ENCODE measurements at regions not wholly inside any gene's neighbourhood (a gene's known extent, or its start where the extent isn't known, plus 50 kb on each side); places are given as distances from the start of the nearest gene placed in this dataset.

GRCh38 chr21:35607406-35607805 lies 452.9 kb downstream of the SETD4 start:
- in situ Hi-C loops (cut with HindIII; ENCODE audit: extremely low pct_ligation_motif_present, low pct_unique_long_range_greater_than_20kb) = no loop called here
- no peak overlapping the region for H3K4me2 ChIP-seq (ENCODE audit: low read depth, low read length)
- intact Hi-C loops (cut with micrococcal nuclease; ENCODE audit: unreplicated experiment) = no loop called here
- ATAC-seq (no peak), DNase-seq (ENCODE audit: low spot score) (no peak), FAIRE-seq (no peak)
- TF ChIP-seq ZNF230 (CRISPR knock-in tag; IDR thresholded peaks at IDR 0.05) (no peak), MZF1 (CRISPR knock-in tag; IDR thresholded peaks at IDR 0.05; ENCODE audit: borderline replicate concordance) (no peak), ZNF720 (CRISPR knock-in tag; IDR thresholded peaks at IDR 0.05) (no peak), ZNF558 (CRISPR knock-in tag; IDR thresholded peaks at IDR 0.05; ENCODE audit: borderline replicate concordance) (no peak)
- no peaks in the 10 kb centered on the region for H3K79me2 ChIP-seq (ENCODE audit: insufficient read depth, low read length)
- no peak overlapping the region for H3K27ac ChIP-seq (ENCODE audit: extremely low read length, insufficient read depth, low read length)
- no peaks in the 10 kb centered on the region for H3K9me3 ChIP-seq (ENCODE audit: low read length)
- H2AFZ ChIP-seq (ENCODE audit: low read length) = no peak overlapping the region
- POLR2A ChIA-PET = no interaction called here
- CTCF ChIA-PET (ENCODE audit: low intra/inter-chr PET ratio, low total read pairs) = no interaction called here
- H3K27me3 ChIP-seq (ENCODE audit: control insufficient read depth in 1 of 2, insufficient read depth in 2 of 2, low read length in 2 of 2) = no peaks in the 10 kb centered on the region
- no TSS peak for BruUV-seq (replicated peaks)
- H3K4me3 ChIP-seq (replicated peaks in 1 of 3; ENCODE audit: insufficient read depth in 1 of 3, low read depth in 2 of 3, low read length in 3 of 3) = no peak overlapping the region
- H3K4me1 ChIP-seq (ENCODE audit: insufficient read depth, low read length) = no peaks in the 10 kb centered on the region
- WGBS (ENCODE audit: low lambda C conversion rate) = 22% methylated on average over 5 of the region's 5 CpGs
- no peaks in the 10 kb centered on the region for H4K20me1 ChIP-seq (ENCODE audit: insufficient read depth, low read length)
- H3K36me3 ChIP-seq (replicated peaks in 1 of 2; ENCODE audit: control insufficient read depth in 1 of 2, insufficient read depth in 2 of 2, low read length in 2 of 2) = no peaks in the 10 kb centered on the region
- H3K9ac ChIP-seq (ENCODE audit: insufficient read depth, low read depth, low read length) = no peak overlapping the region

DNA sequence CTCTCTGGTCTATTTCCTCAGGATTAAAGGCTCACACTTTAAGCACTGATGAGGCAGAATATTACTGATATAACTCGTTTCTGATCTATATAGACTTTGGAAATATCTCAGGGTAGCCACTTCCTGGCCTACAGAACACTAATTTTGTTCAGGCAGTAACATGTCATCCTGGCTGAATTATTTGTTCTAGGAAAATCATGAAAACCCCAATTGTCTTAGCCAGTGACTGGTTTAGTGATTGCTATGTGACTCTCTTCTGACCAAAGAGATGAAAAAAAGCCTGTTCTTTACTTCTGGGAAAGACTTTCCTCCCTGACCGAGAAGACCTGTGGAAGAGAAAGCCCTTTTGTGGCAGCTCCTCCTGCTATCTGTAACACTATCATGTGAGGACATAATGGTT lies 453.7 kb downstream of the SETD4 start:
- POLR2A ChIA-PET = no interaction called here
- ATAC-seq (no peak), DNase-seq (ENCODE audit: low spot score) (no peak), FAIRE-seq (no peak)
- intact Hi-C loops (cut with micrococcal nuclease; ENCODE audit: unreplicated experiment) (no loop called here), in situ Hi-C loops (cut with HindIII; ENCODE audit: extremely low pct_ligation_motif_present, low pct_unique_long_range_greater_than_20kb) (no loop called here)
- H4K20me1 ChIP-seq (ENCODE audit: insufficient read depth, low read length) = no peaks in the 10 kb centered on the region
- H3K79me2 ChIP-seq (ENCODE audit: insufficient read depth, low read length) = no peaks in the 10 kb centered on the region
- no peaks in the 10 kb centered on the region for H3K36me3 ChIP-seq (replicated peaks in 1 of 2; ENCODE audit: control insufficient read depth in 1 of 2, insufficient read depth in 2 of 2, low read length in 2 of 2)
- no peak overlapping the region for H3K9ac ChIP-seq (ENCODE audit: insufficient read depth, low read depth, low read length)
- H3K4me1 ChIP-seq (ENCODE audit: insufficient read depth, low read length) = no peaks in the 10 kb centered on the region
- CTCF ChIA-PET (ENCODE audit: low intra/inter-chr PET ratio, low total read pairs) = no interaction called here
- BruUV-seq (replicated peaks) = no TSS peak
- H3K27me3 ChIP-seq (ENCODE audit: control insufficient read depth in 1 of 2, insufficient read depth in 2 of 2, low read length in 2 of 2) = no peaks in the 10 kb centered on the region
- TF ChIP-seq RBM22 (optimal IDR thresholded peaks at IDR 0.05; ENCODE audit: low read length) (no peak), ZC3H13 (CRISPR knock-in tag; IDR thresholded peaks at IDR 0.05) (no peak), MXD1 (CRISPR knock-in tag; IDR thresholded peaks at IDR 0.05) (no peak), ZNF234 (CRISPR knock-in tag; conservative IDR thresholded peaks at IDR 0.05) (no peak), ZNF160 (CRISPR knock-in tag; IDR thresholded peaks at IDR 0.05) (no peak), MED8 (CRISPR knock-in tag; IDR thresholded peaks at IDR 0.05; ENCODE audit: insufficient replicate concordance) (no peak), ZNF143 (CRISPR knock-in tag; IDR thresholded peaks at IDR 0.05) (no peak), CSRNP2 (CRISPR knock-in tag; conservative IDR thresholded peaks at IDR 0.05; ENCODE audit: low read depth) (no peak)
- no peaks in the 10 kb centered on the region for H3K9me3 ChIP-seq (ENCODE audit: low read length)
- no peak overlapping the region for H3K4me2 ChIP-seq (ENCODE audit: low read depth, low read length)
- no peak overlapping the region for H3K27ac ChIP-seq (ENCODE audit: extremely low read length, insufficient read depth, low read length)
- no peak overlapping the region for H3K4me3 ChIP-seq (replicated peaks in 1 of 3; ENCODE audit: insufficient read depth in 1 of 3, low read depth in 2 of 3, low read length in 3 of 3)
- WGBS (ENCODE audit: low lambda C conversion rate) = 5% methylated on average over 2 of the region's 2 CpGs
- no peak overlapping the region for H2AFZ ChIP-seq (ENCODE audit: low read length)

Measured in HepG2 (cell line).